HepG2 (cell line): ENCODE measurements at regions not wholly inside any gene's neighbourhood (a gene's known extent, or its start where the extent isn't known, plus 50 kb on each side); places are given as distances from the start of the nearest gene placed in this dataset.

Experiments
- ATAC-seq: fragments of 200-7000 bp; cut with Tn5 transposase; 3 replicates; pipeline ENCODE4 v1.9.1; 2020; ENCODE audit warnings: mild to moderate bottlenecking, moderate library complexity
- BruUV-seq: library from RNA; stranded (reverse); fragments of 400-500 nt; replicated peaks from 2 replicates; lab custom pipeline; 2021; lab: Mats Ljungman, UMichigan
- CTCF ChIA-PET: fragments of 300-600 bp; formaldehyde crosslinking; extraction: SDS; loops from one replicate; lab custom pipeline; 2021; ENCODE audit warnings: low total read pairs, inconsistent platforms, low intra/inter-chr PET ratio; lab: Yijun Ruan, JAX
- POLR2A ChIA-PET: fragments of 350-600 bp; sonication (Branson Sonifier 250); formaldehyde crosslinking; loops from one replicate; lab custom pipeline; 2020; ENCODE audit warnings: antibody characterized with exemption, inconsistent platforms; lab: Yijun Ruan, JAX
- DNase-seq: peaks from one replicate; pipeline ENCODE4 v3.0.0-alpha.2; 2015; ENCODE audit warnings: low spot score
- FAIRE-seq: peaks from 3 replicates; lab custom pipeline; 2011; peaks lifted over from hg19 to GRCh38; lab: Jason Lieb, UNC
- H2AFZ ChIP-seq: one replicate; pipeline ENCODE4 v1.6.1; 2011; ENCODE audit warnings: low read length, inconsistent platforms
- H3K27ac ChIP-seq: fragments of 300-600 bp; 3 replicates; pipeline ENCODE4 v1.8.0; 2011; ENCODE audit warnings: mixed run types, mild to moderate bottlenecking, mixed read lengths, low read length, inconsistent platforms; ENCODE audit not compliant: insufficient read depth; ENCODE audit errors: extremely low read length
- H3K27me3 ChIP-seq, 2 experiments: fragments of 200-600 bp in 1 of 2; 2 replicates in 1 of 2; 3 replicates in 1 of 2; pipeline versions ENCODE4 v1.6.0 to v1.8.0; 2011; ENCODE audit warnings: low read length in 2 of 2, mild to moderate bottlenecking in 2 of 2, moderate library complexity in 2 of 2, inconsistent platforms in 1 of 2; ENCODE audit not compliant: insufficient read depth in 2 of 2, control insufficient read depth in 1 of 2
- H3K36me3 ChIP-seq, 2 experiments: fragments of 200-600 bp in 1 of 2; replicated peaks in 1 of 2; 2 replicates in 1 of 2; 3 replicates in 1 of 2; pipeline versions ENCODE4 v1.5.1 to v1.8.0; 2011; ENCODE audit warnings: low read length in 2 of 2, inconsistent platforms in 1 of 2; ENCODE audit not compliant: insufficient read depth in 2 of 2, control insufficient read depth in 1 of 2
- H3K4me1 ChIP-seq: 2 replicates; pipeline ENCODE4 v1.5.1; 2012; ENCODE audit warnings: low read length, inconsistent platforms; ENCODE audit not compliant: insufficient read depth
- H3K4me2 ChIP-seq: 2 replicates; pipeline ENCODE4 v1.6.0; 2011; ENCODE audit warnings: low read depth, low read length, inconsistent platforms
- H3K4me3 ChIP-seq, 3 experiments: fragments of 200-600 bp in 1 of 3; sonication (generic), shearing (Covaris generic) in 1 of 3; replicated peaks in 1 of 3; 2 replicates each; pipeline ENCODE4 v1.5.1; 2011 to 2016; ENCODE audit warnings: low read length in 3 of 3, inconsistent platforms in 2 of 3, low read depth in 2 of 3, mild to moderate bottlenecking in 2 of 3, control low read depth in 1 of 3, mixed read lengths in 1 of 3; ENCODE audit not compliant: insufficient read depth in 1 of 3
- H3K79me2 ChIP-seq: one replicate; pipeline ENCODE4 v1.6.1; 2011; ENCODE audit warnings: low read length, inconsistent platforms; ENCODE audit not compliant: insufficient read depth
- H3K9ac ChIP-seq: 2 replicates; pipeline ENCODE4 v1.6.0; 2011; ENCODE audit warnings: mild to moderate bottlenecking, low read depth, low read length, inconsistent platforms; ENCODE audit not compliant: insufficient read depth
- H3K9me3 ChIP-seq: 2 replicates; pipeline ENCODE4 v1.5.1; 2012; ENCODE audit warnings: mild to moderate bottlenecking, low read length
- H4K20me1 ChIP-seq: 2 replicates; pipeline ENCODE4 v1.6.0; 2011; ENCODE audit warnings: inconsistent platforms, mild to moderate bottlenecking, low read length, moderate library complexity; ENCODE audit not compliant: insufficient read depth
- BHLHE40 ChIP-seq: IDR thresholded peaks from 2 replicates; pipeline ENCODE4 v1.6.1; 2011; ENCODE audit warnings: low read length, improper control_type of control experiment
- CREM ChIP-seq, 2 experiments: sonication (generic) in 1 of 2; formaldehyde crosslinking in 1 of 2; IDR thresholded peaks; 2 replicates each; pipeline versions ENCODE4 v1.4.0 to v1.6.1; 2016 to 2020; ENCODE audit warnings: antibody characterized with exemption in 1 of 2, mild to moderate bottlenecking in 1 of 2, missing genetic modification reagents in 1 of 2
- E2F2 ChIP-seq: sonication (generic); formaldehyde crosslinking; IDR thresholded peaks from 2 replicates; pipeline ENCODE4 v1.4.0; 2020; ENCODE audit warnings: missing genetic modification reagents, borderline replicate concordance
- FOXM1 ChIP-seq: sonication (generic); formaldehyde crosslinking; IDR thresholded peaks from 2 replicates; pipeline ENCODE4 v1.5.0; 2020; ENCODE audit warnings: missing genetic modification reagents
- GTF3A ChIP-seq: sonication (generic); formaldehyde crosslinking; conservative IDR thresholded peaks from 2 replicates; pipeline ENCODE4 v1.4.0; 2020; ENCODE audit warnings: mild to moderate bottlenecking, missing genetic modification reagents
- HNF4A ChIP-seq: sonication (generic); formaldehyde crosslinking; IDR thresholded peaks from 2 replicates; pipeline ENCODE4 v1.4.0; 2020; ENCODE audit warnings: missing genetic modification reagents
- KDM6A ChIP-seq: IDR thresholded peaks from 2 replicates; pipeline ENCODE4 v1.6.1; 2016; ENCODE audit warnings: low read depth
- MLLT10 ChIP-seq: sonication (generic); formaldehyde crosslinking; IDR thresholded peaks from 2 replicates; pipeline ENCODE4 v1.4.0; 2020; ENCODE audit warnings: missing genetic modification reagents
- MYC ChIP-seq: sonication (generic); formaldehyde crosslinking; IDR thresholded peaks from 2 replicates; pipeline ENCODE4 v1.9.0; 2021; ENCODE audit warnings: missing genetic modification reagents, borderline replicate concordance
- NRL ChIP-seq: sonication (generic); formaldehyde crosslinking; IDR thresholded peaks from 2 replicates; pipeline ENCODE4 v1.5.0; 2020; ENCODE audit warnings: missing genetic modification reagents, mild to moderate bottlenecking, moderate library complexity, borderline replicate concordance
- PRPF4 ChIP-seq: fragments of 200-400 bp; formaldehyde crosslinking; IDR thresholded peaks from 2 replicates; pipeline ENCODE4 v1.6.1; 2016; ENCODE audit warnings: low read length, low read depth; ENCODE audit not compliant: poor library complexity, severe bottlenecking
- RARA ChIP-seq: IDR thresholded peaks from 2 replicates; pipeline ENCODE4 v1.6.1; 2016; ENCODE audit warnings: missing genetic modification reagents, missing compliant biosample characterization
- RORA ChIP-seq: sonication (generic); formaldehyde crosslinking; IDR thresholded peaks from 2 replicates; pipeline ENCODE4 v1.5.0; 2020; ENCODE audit warnings: mild to moderate bottlenecking, missing genetic modification reagents, moderate library complexity
- SMC3 ChIP-seq: IDR thresholded peaks from 2 replicates; pipeline ENCODE4 v1.6.1; 2011; ENCODE audit warnings: low read length, improper control_type of control experiment
- WIZ ChIP-seq: sonication (generic); formaldehyde crosslinking; IDR thresholded peaks from 2 replicates; pipeline ENCODE4 v1.5.1; 2020; ENCODE audit warnings: mild to moderate bottlenecking, missing genetic modification reagents
- ZEB1 ChIP-seq: IDR thresholded peaks from 2 replicates; pipeline ENCODE4 v1.6.1; 2012; ENCODE audit warnings: mild to moderate bottlenecking, low read depth, inconsistent platforms; ENCODE audit not compliant: insufficient replicate concordance
- ZNF33A ChIP-seq: sonication (generic); formaldehyde crosslinking; IDR thresholded peaks from 2 replicates; pipeline ENCODE4 v1.5.1; 2020; ENCODE audit warnings: missing genetic modification reagents, mild to moderate bottlenecking, moderate library complexity, borderline replicate concordance
- ZNF563 ChIP-seq: sonication (generic); formaldehyde crosslinking; IDR thresholded peaks from 2 replicates; pipeline ENCODE4 v1.8.0; 2022; ENCODE audit warnings: mild to moderate bottlenecking, moderate library complexity, missing genetic modification reagents
- WGBS: methylation state at CpG from one replicate; pipeline ENCODE4 v1.1.6; 2017; ENCODE audit warnings: low lambda C conversion rate; 5-methylcytosine and 5-hydroxymethylcytosine counted together
- in situ Hi-C: cut with HindIII; loops from 2 replicates; pipeline ENCODE4 v1.10.0; 2017; ENCODE audit warnings: low pct_unique_long_range_greater_than_20kb; ENCODE audit not compliant: extremely low pct_ligation_motif_present
- intact Hi-C: fragments of 100-400 bp; cut with micrococcal nuclease; formaldehyde crosslinking; loops from one replicate; pipeline ENCODE4 v1.10.0; 2022; ENCODE audit not compliant: unreplicated experiment
- TF ChIP-seq, protein P1 (sequence below): sonication (generic); formaldehyde crosslinking; IDR thresholded peaks from 2 replicates; pipeline ENCODE4 v1.8.1; 2022; ENCODE audit warnings: low read depth, mild to moderate bottlenecking, missing genetic modification reagents

DNA sequence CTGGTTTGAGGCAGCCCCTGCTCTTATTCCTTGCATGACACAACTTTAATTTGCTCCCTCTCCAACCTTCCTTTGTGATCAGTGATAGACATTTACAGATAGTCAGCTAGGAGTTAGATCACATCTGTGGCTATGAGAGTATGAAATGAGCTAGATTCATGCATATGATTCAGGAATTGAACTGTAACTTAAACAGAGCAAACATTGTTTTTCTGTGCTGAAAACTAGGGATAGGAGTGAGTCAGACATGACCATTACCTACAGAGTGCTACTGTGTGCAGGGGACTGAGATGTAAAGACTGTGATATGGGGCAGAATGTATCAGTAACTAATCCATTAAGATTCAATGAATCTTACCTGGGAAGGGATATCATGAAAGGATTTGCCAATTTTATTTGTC, 279.4 kb upstream of the SPTLC3 start:
- no peak overlapping the region for H3K27ac ChIP-seq
- no TSS peak for BruUV-seq
- POLR2A ChIA-PET: no interaction called here

DNA sequence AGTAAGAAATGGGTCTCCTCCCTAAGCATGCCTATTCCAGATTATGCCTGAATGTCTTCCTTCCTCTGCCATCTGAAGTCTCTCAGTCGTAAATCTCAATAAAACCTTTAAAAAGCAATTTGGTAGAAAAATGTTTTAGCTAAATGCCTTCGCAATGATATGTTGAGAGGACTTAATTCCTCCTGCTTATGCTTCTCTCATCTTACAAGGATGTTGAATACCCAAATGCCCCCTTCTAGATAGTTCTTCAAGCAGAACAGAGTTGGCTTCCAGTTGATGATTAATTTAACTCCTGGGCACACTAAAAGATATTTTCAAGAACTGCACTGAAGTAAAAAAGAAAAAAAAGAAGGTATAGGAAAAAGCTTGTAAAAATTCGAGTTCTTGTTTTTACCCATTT, 275.0 kb upstream of the SPTLC3 start:
- Histone ChIP-seq H3K4me1 (no peaks in the 10 kb centered on the region), H2AFZ (no peak overlapping the region), H3K9me3 (no peaks in the 10 kb centered on the region), H3K4me2 (no peak overlapping the region), H3K4me3 (no peak overlapping the region), H3K27me3 (peaks cover 0 to 4% of the 10 kb centered on the region in 2 experiments; a peak in 1 of 5 replicates), H3K36me3 (no peaks in the 10 kb centered on the region), H3K9ac (no peak overlapping the region), H4K20me1 (no peaks in the 10 kb centered on the region), H3K27ac (no peak overlapping the region), H3K79me2 (no peaks in the 10 kb centered on the region)
- intact Hi-C loops: no loop called here
- ATAC-seq (no peak), DNase-seq (no peak), FAIRE-seq (no peak)
- in situ Hi-C loops: no loop called here
- TF ChIP-seq NRL (CRISPR knock-in tag): no peak
- TF ChIP-seq ZEB1: no peak
- TF ChIP-seq FOXM1: no peak
- TF ChIP-seq MYC (CRISPR knock-in tag): no peak
- TF ChIP-seq ZNF563 (CRISPR knock-in tag): no peak
- no peak for TF ChIP-seq MLLT10
- TF ChIP-seq WIZ: no peak
- TF ChIP-seq E2F2 (CRISPR knock-in tag): no peak
- TF ChIP-seq, protein P1, sequence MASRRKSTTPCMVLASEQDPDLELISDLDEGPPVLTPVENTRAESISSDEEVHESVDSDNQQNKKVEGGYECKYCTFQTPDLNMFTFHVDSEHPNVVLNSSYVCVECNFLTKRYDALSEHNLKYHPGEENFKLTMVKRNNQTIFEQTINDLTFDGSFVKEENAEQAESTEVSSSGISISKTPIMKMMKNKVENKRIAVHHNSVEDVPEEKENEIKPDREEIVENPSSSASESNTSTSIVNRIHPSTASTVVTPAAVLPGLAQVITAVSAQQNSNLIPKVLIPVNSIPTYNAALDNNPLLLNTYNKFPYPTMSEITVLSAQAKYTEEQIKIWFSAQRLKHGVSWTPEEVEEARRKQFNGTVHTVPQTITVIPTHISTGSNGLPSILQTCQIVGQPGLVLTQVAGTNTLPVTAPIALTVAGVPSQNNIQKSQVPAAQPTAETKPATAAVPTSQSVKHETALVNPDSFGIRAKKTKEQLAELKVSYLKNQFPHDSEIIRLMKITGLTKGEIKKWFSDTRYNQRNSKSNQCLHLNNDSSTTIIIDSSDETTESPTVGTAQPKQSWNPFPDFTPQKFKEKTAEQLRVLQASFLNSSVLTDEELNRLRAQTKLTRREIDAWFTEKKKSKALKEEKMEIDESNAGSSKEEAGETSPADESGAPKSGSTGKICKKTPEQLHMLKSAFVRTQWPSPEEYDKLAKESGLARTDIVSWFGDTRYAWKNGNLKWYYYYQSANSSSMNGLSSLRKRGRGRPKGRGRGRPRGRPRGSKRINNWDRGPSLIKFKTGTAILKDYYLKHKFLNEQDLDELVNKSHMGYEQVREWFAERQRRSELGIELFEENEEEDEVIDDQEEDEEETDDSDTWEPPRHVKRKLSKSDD (CRISPR knock-in tag): no peak
- no peak for TF ChIP-seq ZNF33A
- no peak for TF ChIP-seq PRPF4
- no peak for TF ChIP-seq BHLHE40
- TF ChIP-seq CREM (IDR thresholded peaks at IDR 0.05): no peak
- TF ChIP-seq CREM (CRISPR knock-in tag; IDR thresholded peaks at IDR 0.05): no peak
- BruUV-seq: no TSS peak
- ChIA-PET POLR2A (no interaction called here), CTCF (no interaction called here)
- 1% methylated on average over 3 of the region's 3 CpGs for WGBS

More for the DNA sequence above, 279.4 kb upstream of the SPTLC3 start:
- no peaks in the 10 kb centered on the region for H3K4me1 ChIP-seq
- H3K36me3 ChIP-seq: no peaks in the 10 kb centered on the region
- intact Hi-C loops: no loop called here
- H3K4me3 ChIP-seq: no peak overlapping the region
- no peaks in the 10 kb centered on the region for H3K79me2 ChIP-seq
- H3K9ac ChIP-seq: no peak overlapping the region
- no peaks in the 10 kb centered on the region for H4K20me1 ChIP-seq
- H2AFZ ChIP-seq: no peak overlapping the region
- H3K9me3 ChIP-seq: no peaks in the 10 kb centered on the region
- TF ChIP-seq KDM6A (no peak), RARA (CRISPR knock-in tag) (no peak), SMC3 (no peak), HNF4A (CRISPR knock-in tag) (no peak), RORA (no peak), GTF3A (no peak)
- CTCF ChIA-PET: no interaction called here
- H3K4me2 ChIP-seq: no peak overlapping the region
- no peak for FAIRE-seq
- 0 out of 3 replicates have a peak, but pooled peaks have one; percentile 31 for ATAC-seq
- no peak for DNase-seq
- no peaks in the 10 kb centered on the region for H3K27me3 ChIP-seq
- in situ Hi-C loops: no loop called here
